ENCODE measurements at regions not wholly inside any gene's neighbourhood (a gene's known extent, or its start where the extent isn't known, plus 50 kb on each side); places are given as distances from the start of the nearest gene placed in this dataset.

DNA sequence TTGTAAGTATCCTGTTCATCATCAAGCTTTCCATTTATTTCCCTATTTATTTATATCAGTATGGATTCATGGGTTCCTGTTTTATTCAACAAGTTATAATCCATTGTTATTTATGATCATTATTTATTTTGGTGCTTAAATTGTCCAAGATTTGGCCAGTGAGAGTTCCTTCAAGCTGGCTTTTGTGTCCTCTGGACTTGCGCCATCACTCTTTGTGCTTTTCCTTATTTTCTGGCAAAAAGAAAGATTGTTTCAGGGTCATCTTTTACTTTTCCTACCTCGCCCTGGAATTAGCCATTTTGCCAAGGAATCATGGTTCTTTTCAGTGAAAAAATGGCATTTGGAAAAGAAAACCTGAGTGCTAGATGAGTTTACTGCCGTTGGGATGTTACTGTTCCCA, 193.4 kb downstream of the ADAMTS15 start:
- DNase-seq (ENCODE audit: low spot score), result no peak

DNA sequence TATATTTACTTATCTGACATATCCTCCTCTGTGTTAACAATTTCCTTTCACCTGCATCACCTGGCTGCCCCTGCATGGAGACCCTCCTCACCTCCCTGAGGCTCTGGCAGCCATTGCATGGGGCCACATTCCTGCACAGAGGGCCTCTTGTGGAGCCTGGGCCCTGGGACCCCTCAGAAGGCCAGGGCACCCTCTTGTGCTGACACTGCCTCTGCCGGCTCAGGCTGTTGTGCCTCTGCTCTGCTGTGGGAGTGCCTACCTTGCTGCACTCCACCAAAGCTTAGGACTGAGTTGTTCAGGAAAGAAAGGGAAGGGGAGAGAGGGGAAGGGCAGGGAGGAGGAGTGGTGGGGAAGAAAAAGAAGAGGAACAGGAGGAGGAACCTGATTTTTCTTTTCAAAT, 194.5 kb downstream of the ADAMTS15 start:
- DNase-seq (ENCODE audit: low spot score), result no peak

DNA sequence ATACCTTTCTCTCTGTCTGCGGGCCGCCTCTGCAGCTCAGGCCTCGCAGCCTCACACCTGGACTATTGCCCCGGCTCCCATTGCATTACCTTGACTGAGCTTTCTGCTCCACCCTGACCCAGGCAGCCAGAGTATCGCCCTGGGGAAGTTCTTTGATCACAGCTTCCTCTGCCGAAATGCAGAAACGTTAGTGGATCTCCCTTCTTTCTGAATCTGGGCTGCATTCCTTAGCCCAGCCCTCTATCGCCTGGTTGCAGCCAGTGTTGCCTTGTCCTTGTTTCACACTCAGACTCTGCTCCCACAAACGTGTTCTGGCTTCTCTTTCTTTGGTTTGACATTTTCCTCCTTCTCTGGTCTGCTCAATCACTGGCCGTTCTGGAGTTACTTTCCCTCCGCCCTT, 195.7 kb downstream of the ADAMTS15 start:
- DNase-seq (ENCODE audit: low spot score), result peak; percentile 38

DNA sequence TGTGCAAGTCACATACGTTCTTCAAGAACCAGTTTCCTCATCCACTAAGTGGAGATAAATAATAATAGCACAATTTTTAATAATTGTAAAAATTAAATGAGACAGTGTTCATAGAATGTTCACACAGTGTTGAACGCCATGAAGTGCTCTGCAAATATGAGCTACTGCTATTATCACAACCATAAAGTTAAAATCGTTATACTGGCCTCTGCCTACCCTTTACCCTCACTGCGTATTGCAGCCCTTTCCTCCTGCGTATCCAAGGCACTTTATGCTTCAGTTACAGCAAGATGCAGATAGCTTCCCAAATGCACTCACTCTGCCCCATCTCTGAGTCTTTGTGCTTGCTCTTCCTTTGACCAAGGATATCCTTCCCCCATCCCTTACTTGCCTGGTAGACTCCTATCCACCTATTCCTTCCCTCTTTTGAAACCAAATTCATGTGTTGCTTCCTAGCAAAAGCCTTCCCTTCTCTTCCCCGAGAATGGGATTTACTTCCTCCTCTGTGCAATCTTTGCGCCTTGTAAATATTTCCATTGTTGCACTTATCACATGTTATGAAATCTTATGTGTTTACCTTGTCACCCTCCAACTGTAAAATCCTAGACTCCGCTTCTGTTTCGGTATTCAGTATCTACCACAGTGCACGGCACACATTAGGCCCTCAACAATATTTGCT, 196.9 kb downstream of the ADAMTS15 start:
- no peak for DNase-seq (ENCODE audit: low spot score)

DNA sequence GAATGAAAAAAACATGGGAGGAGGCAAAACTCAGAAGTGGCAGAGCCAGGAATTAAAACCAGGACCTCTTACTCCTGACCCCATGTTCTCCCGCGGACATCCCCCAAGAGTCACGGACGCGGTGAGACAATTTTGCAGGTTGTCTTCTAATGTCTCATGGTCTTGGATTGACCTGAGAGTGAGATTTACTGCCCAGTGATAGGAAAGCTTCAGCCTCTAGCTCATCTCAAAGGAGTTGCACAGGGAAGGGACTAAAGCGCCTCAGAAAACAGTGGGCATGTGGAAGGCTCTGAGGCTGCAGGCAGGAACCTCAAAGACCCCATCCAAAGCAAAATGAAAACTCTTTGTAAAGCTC, 197.4 kb downstream of the ADAMTS15 start:
- DNase-seq (ENCODE audit: low spot score), result no peak

DNA sequence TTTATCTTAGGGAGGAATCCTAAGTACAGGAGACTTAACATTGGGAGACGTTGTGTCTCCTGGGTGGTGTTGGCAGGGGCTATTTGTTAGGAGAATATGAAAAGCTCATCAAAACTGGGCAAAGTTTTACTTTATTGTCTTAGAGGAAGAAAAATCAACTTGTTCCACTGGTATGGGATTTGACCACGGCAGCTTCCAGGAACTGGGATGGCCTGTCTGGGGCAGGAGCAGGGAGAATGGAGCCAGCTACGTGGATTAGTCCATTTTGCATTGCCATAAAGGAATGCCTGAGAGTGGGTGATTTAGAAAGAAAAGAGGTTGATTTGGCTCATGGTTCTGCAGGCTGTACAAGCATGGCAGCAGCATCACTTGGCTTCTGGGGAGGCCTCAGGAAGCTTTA, 198.4 kb downstream of the ADAMTS15 start:
- no peak for DNase-seq (ENCODE audit: low spot score)

DNA sequence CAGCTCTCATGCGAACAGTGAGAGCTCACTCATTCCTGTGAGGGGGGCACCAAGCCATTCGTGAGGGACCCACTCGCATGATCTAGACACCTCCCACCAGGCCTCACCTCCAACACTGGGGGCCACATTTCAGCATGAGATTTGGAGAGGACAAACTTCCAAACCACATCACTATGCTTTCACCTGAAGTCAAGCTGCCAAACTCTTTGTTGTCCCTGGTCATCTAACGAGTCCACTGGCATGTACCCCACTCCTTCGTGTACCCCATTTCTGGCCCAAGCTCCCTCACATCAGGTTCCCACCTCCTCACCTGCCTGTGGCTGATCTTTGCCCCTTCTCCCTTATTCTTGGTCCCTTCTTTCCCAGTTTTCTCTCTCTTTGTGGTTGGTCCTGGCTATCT, 198.9 kb downstream of the ADAMTS15 start:
- DNase-seq (ENCODE audit: low spot score), result no peak

DNA sequence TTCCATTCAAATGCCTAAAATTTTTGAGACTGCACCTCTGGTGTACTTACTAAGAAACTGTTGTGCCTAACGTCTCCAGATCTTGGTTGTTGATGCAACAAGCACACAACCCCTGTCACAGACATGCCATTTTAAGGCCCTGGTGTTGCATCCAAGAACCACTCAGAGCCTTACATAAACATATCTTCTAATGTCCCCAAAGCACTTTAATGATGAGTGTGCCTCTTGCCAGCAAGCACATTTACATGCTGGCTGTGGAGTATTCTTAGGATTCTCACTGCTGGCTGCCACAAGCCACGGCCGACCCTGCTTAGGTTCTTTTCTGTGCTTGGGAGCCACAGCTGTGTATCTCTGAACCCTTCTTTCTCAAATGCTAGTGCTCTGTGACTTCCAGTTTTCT, 201.4 kb downstream of the ADAMTS15 start:
- no peak for DNase-seq (ENCODE audit: low spot score)

DNA sequence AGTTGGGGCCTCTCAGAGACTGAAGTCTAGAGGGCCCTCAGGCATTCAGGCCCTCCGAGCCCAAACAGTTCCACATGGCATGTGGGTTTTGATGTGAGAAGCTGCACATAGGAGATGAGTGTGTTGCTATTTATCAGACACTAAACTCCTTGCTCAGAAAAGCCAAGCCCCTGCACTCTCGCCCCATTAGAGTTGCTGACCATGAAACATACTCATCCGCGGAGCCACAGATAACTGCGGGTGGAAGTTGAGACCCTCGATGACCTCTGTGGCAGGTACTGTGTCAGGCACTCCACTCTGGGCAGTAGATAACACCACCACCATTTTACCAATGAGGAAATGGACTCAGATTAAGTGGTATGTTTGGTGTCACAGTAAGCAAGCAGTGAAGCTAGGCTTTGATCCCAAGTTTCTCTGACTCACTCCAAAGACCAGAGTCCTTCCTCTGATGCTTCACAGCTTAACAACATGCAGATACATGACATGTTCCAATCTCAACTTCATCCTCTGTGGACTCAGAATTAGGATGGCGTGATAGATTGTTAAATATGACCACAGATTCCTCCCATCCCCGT, 202.1 kb downstream of the ADAMTS15 start:
- peak; percentile 42 for DNase-seq (ENCODE audit: low spot score)

DNA sequence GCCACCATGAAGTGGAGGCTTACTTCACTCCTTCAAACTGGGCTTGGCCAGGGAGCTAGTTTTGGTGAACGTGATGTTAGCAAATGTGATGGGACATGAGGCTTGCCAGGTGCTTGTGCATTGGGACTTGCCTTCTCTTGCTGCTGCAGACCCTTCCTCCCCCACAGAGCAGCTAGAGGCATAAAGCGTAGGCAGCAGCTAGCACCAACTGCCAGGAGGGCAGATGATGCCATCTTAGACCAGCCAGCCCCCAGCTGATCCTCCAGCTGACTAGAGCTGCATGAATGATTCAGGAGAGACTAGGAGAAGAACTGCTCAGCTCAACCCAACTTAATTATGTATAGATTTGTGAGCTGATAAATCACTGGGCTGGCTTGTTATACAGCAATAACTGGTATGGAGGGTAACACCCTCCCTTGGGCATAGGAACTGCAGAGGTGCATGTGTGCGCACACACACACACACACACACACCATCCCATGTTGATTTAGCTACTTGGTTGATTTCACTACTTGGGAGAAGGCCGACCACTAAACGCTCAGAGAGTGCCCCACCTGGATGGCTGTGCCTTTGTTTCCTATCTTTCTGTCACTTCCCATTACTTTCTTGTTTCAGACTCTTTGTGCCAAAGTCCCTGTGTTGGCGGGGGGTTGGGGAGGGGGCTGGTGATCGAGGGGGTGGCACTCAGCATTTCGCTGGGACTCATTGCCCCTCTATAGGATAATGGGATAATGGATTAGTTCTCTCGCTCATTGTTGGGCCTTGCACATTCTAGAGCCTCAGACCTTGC, 202.8 kb downstream of the ADAMTS15 start:
- DNase-seq (ENCODE audit: low spot score), result no peak

DNA sequence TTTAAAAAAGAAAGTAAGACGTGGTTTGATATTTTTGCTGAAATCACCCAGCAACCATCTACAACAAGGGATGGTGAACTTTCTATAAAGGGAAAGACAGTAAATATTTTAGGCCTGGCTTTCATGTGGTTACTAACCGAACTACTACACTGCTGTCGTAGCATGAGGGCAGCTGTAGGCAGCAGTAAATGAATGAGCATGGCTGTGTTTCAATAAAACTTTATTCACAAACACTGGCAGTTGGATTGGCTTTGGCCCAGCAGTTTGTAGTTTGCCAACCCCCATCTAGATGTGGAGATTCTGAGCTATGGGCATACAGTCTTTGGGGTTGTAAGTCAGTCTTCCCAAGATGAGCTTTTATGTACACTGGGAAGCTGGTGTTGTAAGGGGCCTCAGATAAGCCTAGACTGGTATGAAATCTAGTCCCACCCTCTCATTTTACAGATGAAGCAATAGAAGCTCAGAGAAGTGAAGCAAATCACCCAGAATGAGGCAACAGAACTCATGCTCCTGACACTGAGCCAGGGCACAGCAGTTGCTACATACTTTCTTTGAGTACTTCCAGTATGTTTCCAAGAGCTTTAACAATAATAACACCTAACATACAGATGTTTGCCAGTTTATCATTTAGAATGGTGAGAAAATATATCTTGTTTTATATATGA, 204.4 kb downstream of the ADAMTS15 start:
- peak; percentile 79 for DNase-seq (ENCODE audit: low spot score)

DNA sequence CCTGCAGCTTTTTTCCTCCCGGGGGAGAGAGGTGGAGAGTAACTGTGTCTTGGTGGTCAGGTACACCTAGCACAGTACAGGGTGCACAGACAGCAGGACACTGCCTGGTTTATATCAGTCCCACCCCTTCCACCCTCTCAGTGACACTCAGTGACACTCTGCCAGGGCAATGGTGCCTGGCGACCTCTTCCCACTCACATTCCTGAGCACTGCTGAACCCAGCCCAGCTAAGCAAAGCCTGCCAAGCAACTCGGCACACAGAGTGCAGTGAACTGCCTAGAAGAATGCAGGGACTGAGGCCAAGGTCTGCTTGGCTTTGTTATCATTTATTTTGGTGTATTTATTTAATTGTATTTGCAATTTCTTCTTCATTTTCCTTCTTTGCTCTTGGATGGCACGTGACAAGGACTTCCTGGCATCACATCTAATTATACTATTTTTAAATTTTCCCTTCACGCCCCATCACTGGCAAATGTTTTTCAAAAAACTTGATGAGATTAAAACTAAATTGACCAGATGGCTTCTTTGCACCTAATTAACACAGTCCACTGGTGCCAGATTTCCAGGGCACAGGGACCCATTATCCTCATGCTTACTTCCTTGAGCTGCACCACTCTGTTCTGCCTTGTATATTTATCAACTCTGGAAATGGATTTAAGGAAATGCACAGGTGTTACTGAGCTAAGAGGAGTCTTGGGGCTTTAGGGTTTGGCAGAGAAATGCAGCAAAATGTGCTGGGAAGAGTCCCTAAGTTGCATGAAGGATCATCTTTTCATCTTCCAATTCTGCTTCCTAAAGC, 205.6 kb downstream of the ADAMTS15 start:
- peak; percentile 80 for DNase-seq (ENCODE audit: low spot score)

DNA sequence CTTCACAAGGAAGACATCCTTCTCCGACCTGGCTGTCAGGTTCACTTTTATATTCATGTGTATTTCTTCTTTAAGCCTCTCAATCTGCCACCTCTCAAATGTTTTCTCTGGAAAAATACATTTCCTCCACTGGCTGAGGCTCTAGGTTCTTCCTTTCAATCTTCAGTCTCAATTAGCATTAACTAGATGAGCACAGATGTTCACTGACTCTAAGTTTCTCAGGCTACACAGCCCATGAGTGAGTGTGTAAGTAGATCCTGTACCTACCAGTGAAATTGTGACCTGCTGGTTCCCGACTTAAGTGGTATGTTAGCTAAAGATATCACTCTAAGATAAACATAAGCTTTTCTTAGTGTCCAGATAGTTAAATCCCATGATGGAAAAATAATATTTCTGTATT, 206.9 kb downstream of the ADAMTS15 start:
- DNase-seq (ENCODE audit: low spot score), result no peak

DNA sequence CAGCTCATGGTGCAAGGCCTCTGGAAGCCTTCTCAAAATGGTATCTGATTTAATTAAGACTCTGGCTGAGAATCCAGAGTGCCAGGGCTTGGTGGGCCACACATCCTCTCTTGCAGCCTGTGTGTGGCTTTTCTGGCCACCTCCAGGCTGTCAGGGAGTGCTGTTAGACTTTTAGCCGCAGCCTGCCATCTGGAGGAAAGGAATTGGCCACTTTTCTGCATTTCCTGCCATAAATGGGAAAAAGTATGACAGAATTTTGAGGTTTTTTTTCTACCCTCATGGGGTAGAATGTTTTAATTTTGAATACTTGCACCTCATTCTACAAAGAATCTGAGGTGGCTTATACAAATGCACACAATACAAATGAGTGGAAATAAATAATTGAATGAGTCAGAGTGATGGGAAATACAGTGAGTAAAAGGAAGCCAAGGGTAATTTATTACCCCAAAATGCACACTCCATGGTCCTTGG, 218.4 kb downstream of the ADAMTS15 start:
- DNase-seq (ENCODE audit: low spot score), result peak; percentile 37

DNA sequence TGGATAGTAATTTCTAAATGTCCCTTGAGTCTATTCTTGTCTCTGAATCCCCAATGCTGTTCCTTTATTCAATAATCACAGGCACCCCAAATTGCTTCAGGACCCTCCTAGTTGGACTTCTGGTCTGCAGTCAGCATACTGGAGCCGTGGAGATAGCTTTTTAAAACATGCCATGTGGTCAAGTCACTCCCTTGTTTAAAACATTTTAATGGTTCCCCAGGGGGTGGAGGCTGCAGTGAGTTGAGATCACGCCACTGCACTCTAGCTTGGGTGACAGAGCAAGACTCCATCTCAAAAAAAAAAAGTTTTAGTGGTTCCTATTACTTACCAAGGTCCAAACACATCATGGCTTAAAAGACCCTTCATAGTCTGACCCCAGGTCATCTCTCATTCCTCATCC, 220.3 kb downstream of the ADAMTS15 start:
- no peak for DNase-seq (ENCODE audit: low spot score)

DNA sequence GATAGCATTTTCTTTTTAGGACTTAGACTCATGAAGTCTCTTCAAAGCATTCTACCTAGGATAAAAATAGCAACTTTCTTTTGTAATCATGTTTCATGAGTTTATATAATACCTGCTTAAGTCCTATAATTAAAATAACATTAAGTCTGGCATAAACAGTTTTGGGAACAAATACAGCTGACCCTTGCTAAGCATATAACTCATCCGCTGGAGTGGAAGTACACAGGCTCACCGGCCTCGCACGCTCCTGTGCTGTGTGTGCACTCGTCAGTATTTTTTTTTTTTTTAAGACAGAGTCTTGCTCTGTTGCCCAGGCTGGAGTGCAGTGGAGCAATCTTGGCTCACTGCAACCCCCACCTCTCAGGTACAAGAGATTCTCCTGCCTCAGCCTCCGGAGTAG, 221.8 kb downstream of the ADAMTS15 start:
- no peak for DNase-seq (ENCODE audit: low spot score)

DNA sequence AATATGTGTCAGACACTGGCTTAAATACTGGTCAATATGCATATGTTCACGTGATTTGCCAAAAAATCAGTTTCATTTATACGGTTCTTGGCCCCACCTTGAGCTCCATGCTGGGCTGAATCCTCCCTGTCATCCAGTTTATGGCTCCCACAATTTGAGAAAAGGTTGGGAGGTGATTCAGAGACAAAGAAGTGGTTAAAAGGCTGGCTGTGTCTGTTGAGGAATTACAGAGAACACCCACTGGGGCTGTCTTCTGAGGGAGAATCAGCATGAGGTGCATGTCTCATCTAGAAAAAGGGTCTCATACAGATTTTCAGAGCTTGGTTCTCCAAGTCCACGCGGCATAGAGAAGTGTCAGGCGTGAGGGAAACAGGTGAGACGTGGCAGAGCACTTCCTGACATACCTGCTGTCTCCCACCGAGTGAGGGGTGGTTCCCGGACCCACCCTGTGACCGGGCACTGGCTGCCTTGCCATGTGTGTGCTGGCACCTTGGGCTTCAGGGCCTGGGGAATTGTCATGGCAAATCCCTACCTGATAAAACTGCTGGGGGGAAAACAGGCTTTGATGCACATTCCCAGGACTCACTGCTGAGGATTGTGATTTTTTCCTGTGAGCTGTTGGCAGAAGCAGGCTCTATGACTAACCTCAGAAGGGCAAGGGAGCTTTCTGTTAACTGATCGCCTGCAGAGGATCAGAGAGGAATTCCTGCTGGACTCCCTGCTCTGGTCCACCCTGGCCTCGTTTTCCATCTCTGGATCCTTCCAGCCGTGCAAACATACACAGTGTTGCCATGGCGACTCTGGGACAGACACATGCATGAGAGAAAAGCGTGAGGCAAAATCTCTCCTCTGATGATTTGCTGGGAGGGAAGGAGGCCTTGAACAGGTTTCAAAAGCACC, 223.6 kb downstream of the ADAMTS15 start:
- DNase-seq (ENCODE audit: low spot score), result peak; percentile 79

DNA sequence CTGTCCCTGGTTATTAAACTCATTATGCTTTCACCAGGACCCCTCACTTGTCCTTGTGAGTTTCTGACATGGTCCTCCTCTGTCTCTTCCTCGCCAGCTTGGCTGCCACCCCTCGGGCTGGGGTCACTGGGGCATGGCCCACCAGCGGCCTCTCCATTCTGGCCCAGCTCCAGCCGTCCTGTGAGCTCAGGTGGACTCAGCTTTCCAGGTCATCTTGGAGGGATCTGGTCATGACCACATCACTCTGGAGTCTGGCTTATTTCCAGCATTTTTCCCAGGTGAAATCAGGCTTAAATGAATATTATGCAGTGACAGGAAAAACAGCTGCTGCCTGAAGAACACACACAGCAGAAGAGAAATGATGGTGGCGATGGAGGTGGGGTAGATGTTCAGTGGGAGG, 224.5 kb downstream of the ADAMTS15 start:
- no peak for DNase-seq (ENCODE audit: low spot score)

DNA sequence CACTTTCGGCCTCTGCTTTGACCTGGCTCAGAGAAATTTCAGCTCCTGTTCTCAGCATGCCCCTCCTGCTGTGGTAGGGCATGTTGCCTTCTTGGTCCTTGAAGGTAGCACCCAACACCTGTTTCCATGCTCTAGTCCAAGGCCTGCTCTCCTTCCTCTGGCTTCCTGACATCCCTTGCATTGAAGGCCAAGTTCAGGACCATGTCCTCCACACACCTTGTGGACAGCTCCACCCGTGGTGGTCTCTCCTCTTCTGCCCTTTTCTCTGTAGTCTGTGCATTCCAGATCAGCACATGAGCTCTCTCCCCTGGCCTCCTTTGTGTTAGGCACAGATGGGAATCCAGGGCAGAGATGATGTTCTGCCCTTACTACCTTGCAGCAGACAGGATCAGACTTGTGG, 225.3 kb downstream of the ADAMTS15 start:
- no peak for DNase-seq (ENCODE audit: low spot score)

DNA sequence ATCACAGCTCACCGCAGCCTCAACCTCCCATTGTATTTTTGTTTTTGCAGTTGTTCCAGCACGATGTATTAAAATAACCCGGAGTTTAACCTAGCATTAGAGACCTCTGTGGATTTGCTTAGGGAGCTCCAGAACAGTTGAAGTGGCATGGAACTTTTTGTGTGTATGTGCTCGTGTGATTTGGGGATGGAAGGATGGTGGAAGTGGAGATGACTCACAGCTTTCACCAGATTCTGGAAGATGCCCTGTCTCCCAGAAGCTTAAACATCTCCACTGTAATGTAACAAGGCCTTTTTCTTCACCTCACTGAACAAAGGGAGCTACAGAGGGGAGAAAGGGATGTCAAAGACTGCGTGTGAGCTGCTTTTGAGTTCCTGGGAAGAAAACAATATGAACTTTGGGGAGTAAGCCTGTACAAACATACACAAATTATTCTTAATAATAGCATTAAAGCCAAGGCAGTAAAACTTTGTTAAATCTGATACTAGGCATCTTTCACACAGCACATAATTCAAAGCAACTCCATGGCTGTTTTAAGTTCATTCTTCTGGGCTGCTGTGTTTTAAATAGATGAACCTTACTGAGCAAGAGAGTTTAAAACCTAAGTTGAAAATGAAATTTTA, 226.4 kb downstream of the ADAMTS15 start:
- peak; percentile 36 for DNase-seq (ENCODE audit: low spot score)
